ENCODE measurements at regions not wholly inside any gene's neighbourhood (a gene's known extent, or its start where the extent isn't known, plus 50 kb on each side); places are given as distances from the start of the nearest gene placed in this dataset.
A peak's percentile ranks its signal among the peaks of the same experiment; 100 is the strongest.

GRCh38 chr6:159099276-159099675 lies 54.5 kb upstream of the TAGAP start:
- H3K4me3 ChIP-seq (replicated peaks; ENCODE audit: insufficient read depth, low read length), result no peak overlapping the region
- H3K27ac ChIP-seq (replicated peaks), result peak overlapping the region; percentile 56
- DNase-seq (ENCODE audit: low read depth in 1 of 2, low spot score in 1 of 2), result no peak
- H3K27me3 ChIP-seq (ENCODE audit: insufficient read depth, poor library complexity, severe bottlenecking), result no peaks in the 10 kb centered on the region
- TF ChIP-seq GABPA (IDR thresholded peaks at IDR 0.05; ENCODE audit: low read depth), result no peak

DNA sequence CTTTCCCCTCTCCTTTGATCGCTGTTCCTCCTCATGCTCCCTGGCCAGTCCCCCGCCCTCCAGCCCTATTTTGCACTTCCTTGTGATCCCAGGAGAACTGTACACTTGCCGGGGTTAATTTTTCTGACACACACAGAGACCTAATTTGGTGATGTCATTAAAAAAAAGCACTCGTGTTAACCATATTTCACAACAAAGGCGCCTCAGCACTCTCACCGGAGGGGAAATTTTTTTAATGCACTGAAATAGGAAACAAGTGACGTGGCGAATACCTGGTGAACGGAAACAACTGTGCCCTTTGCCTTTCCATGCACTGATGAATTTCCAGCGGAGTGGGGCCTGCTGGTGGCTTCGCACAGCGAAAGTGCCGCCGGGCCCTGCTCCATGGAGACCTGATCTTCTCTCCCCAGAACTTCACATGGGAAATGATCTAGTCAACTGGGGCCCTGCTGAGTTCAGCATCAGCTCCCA lies 53.9 kb upstream of the TAGAP start:
- peak overlapping the region; percentile 56 for H3K27ac ChIP-seq (replicated peaks)
- no peak overlapping the region for H3K4me3 ChIP-seq (replicated peaks; ENCODE audit: insufficient read depth, low read length)
- peak; percentile 39 to 72 for DNase-seq (ENCODE audit: low read depth in 1 of 2, low spot score in 1 of 2)
- no peak for TF ChIP-seq GABPA (IDR thresholded peaks at IDR 0.05; ENCODE audit: low read depth)
- H3K27me3 ChIP-seq (ENCODE audit: insufficient read depth, poor library complexity, severe bottlenecking), result no peaks in the 10 kb centered on the region

DNA sequence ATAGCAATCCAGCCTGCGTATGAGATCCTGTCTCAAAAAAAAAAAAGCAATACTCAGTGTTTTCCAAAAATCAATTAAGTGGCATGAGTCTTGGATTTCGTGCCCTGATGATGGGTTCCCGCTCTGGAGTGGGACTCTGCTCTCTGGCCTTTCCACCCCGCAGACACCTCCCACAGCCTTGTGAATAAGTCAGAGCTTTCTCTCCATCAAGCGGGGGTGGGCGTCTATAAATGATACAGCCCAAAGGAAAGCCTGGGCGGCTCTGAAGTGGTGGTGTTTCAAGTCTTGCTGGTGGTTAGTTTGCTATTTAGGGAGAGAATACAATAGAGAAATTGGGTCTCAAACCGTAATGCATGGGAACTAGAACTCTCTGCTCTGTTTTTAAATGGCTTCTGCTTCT lies 52.5 kb upstream of the TAGAP start:
- Histone ChIP-seq H3K27ac (replicated peaks) (no peak overlapping the region), H3K4me3 (replicated peaks; ENCODE audit: insufficient read depth, low read length) (no peak overlapping the region), H3K27me3 (ENCODE audit: insufficient read depth, poor library complexity, severe bottlenecking) (no peaks in the 10 kb centered on the region)
- TF ChIP-seq, protein P1, sequence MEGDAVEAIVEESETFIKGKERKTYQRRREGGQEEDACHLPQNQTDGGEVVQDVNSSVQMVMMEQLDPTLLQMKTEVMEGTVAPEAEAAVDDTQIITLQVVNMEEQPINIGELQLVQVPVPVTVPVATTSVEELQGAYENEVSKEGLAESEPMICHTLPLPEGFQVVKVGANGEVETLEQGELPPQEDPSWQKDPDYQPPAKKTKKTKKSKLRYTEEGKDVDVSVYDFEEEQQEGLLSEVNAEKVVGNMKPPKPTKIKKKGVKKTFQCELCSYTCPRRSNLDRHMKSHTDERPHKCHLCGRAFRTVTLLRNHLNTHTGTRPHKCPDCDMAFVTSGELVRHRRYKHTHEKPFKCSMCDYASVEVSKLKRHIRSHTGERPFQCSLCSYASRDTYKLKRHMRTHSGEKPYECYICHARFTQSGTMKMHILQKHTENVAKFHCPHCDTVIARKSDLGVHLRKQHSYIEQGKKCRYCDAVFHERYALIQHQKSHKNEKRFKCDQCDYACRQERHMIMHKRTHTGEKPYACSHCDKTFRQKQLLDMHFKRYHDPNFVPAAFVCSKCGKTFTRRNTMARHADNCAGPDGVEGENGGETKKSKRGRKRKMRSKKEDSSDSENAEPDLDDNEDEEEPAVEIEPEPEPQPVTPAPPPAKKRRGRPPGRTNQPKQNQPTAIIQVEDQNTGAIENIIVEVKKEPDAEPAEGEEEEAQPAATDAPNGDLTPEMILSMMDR (IDR thresholded peaks at IDR 0.05; ENCODE audit: insufficient read depth, low read length), result no peak
- TF ChIP-seq SPI1 (IDR thresholded peaks at IDR 0.05; ENCODE audit: borderline replicate concordance, low read depth) (no peak), GABPA (IDR thresholded peaks at IDR 0.05; ENCODE audit: low read depth) (no peak)
- TF ChIP-seq, protein P2, sequence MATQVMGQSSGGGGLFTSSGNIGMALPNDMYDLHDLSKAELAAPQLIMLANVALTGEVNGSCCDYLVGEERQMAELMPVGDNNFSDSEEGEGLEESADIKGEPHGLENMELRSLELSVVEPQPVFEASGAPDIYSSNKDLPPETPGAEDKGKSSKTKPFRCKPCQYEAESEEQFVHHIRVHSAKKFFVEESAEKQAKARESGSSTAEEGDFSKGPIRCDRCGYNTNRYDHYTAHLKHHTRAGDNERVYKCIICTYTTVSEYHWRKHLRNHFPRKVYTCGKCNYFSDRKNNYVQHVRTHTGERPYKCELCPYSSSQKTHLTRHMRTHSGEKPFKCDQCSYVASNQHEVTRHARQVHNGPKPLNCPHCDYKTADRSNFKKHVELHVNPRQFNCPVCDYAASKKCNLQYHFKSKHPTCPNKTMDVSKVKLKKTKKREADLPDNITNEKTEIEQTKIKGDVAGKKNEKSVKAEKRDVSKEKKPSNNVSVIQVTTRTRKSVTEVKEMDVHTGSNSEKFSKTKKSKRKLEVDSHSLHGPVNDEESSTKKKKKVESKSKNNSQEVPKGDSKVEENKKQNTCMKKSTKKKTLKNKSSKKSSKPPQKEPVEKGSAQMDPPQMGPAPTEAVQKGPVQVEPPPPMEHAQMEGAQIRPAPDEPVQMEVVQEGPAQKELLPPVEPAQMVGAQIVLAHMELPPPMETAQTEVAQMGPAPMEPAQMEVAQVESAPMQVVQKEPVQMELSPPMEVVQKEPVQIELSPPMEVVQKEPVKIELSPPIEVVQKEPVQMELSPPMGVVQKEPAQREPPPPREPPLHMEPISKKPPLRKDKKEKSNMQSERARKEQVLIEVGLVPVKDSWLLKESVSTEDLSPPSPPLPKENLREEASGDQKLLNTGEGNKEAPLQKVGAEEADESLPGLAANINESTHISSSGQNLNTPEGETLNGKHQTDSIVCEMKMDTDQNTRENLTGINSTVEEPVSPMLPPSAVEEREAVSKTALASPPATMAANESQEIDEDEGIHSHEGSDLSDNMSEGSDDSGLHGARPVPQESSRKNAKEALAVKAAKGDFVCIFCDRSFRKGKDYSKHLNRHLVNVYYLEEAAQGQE (IDR thresholded peaks at IDR 0.05; ENCODE audit: insufficient replicate concordance, low read depth), result no peak
- DNase-seq (ENCODE audit: low read depth in 1 of 2, low spot score in 1 of 2), result no peak

- Histone ChIP-seq H3K27ac (replicated peaks) (no peak overlapping the region), H3K4me3 (replicated peaks; ENCODE audit: insufficient read depth, low read length) (no peak overlapping the region), H3K27me3 (ENCODE audit: insufficient read depth, poor library complexity, severe bottlenecking) (no peaks in the 10 kb centered on the region)
- TF ChIP-seq GABPA (IDR thresholded peaks at IDR 0.05; ENCODE audit: low read depth) (no peak), POLR2AphosphoS5 (IDR thresholded peaks at IDR 0.05; ENCODE audit: low read depth) (no peak), SPI1 (IDR thresholded peaks at IDR 0.05; ENCODE audit: borderline replicate concordance, low read depth) (no peak)
- TF ChIP-seq, protein P2 (IDR thresholded peaks at IDR 0.05; ENCODE audit: insufficient replicate concordance, low read depth), result no peak
- TF ChIP-seq, protein P1 (IDR thresholded peaks at IDR 0.05; ENCODE audit: insufficient read depth, low read length), result no peak
- no peak for DNase-seq (ENCODE audit: low read depth in 1 of 2, low spot score in 1 of 2)
Observed at GRCh38 chr6:159095616-159096015, 50.8 kb upstream of the TAGAP start.

DNA sequence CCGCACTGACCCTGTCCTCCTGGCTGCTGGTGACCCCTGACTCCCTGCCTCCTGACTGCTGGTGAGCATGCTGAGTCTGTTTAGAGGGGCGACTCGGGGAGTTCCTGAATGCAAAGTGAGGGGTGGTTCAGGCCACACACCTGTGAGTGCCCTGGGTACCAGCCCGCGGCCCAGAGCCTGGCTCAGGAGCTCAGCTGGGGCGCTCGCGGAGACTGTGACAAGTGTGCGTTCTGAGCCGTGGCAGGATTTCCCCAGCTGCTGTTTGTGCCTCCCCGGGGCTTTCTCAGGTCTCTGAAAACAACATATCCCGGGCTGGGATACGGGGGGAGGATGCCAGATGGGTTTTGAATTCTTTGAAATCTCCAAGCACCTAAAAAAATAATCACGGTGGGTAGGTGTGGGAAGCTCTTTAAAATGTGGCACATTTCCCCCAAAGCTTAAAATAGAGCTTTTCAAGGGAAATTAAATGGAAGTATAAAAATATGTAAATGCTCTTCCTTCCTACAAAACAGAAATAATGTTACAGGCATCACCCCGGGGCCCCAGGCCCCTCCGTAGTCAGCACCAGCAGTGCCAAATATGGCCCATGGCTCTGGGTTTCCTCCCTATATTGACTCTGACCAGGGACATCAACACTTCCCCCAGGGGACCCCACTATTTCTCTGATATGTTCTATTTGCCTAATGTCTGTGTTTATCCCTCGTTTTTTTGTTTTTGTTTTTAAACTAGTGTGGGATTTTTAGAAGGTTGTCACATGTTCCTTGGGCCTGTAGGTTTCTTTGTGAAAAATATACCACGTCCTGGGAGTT lies 49.9 kb upstream of the TAGAP start:
- H3K27ac ChIP-seq (replicated peaks), result no peak overlapping the region
- no peaks in the 10 kb centered on the region for H3K27me3 ChIP-seq (ENCODE audit: insufficient read depth, poor library complexity, severe bottlenecking)
- H3K4me3 ChIP-seq (replicated peaks; ENCODE audit: insufficient read depth, low read length), result no peak overlapping the region
- DNase-seq (ENCODE audit: low read depth in 1 of 2, low spot score in 1 of 2), result no peak
- no peak for TF ChIP-seq GABPA (IDR thresholded peaks at IDR 0.05; ENCODE audit: low read depth)
- TF ChIP-seq, protein P1 (IDR thresholded peaks at IDR 0.05; ENCODE audit: insufficient read depth, low read length), result no peak
- TF ChIP-seq, protein P2 (IDR thresholded peaks at IDR 0.05; ENCODE audit: insufficient replicate concordance, low read depth), result no peak
- no peak for TF ChIP-seq POLR2AphosphoS5 (IDR thresholded peaks at IDR 0.05; ENCODE audit: low read depth)
- TF ChIP-seq SPI1 (IDR thresholded peaks at IDR 0.05; ENCODE audit: borderline replicate concordance, low read depth), result no peak

Data from HL-60 (cell line).